GM12864 (cell line): ENCODE measurements at regions not wholly inside any gene's neighbourhood (a gene's known extent, or its start where the extent isn't known, plus 50 kb on each side); places are given as distances from the start of the nearest gene placed in this dataset.

Experiments
- DNase-seq: peaks from one replicate; pipeline ENCODE4 v3.0.0-alpha.2; 2011; ENCODE audit warnings: low read depth
- H3K4me3 ChIP-seq: 2 replicates; pipeline ENCODE4 v1.5.1; 2011; ENCODE audit warnings: mild to moderate bottlenecking, low read depth, low read length, control low read depth
- CTCF ChIP-seq: IDR thresholded peaks from 2 replicates; pipeline ENCODE4 v1.5.1; 2011; ENCODE audit warnings: low read depth, mild to moderate bottlenecking, moderate library complexity, low read length, control low read depth, inconsistent platforms; ENCODE audit errors: missing control alignments

GRCh38 chr5:171659896-171660295 lies 125.7 kb upstream of the SMIM23 start:
- H3K4me3 ChIP-seq: no peak overlapping the region
- no peak for DNase-seq
- no peak for TF ChIP-seq CTCF

GRCh38 chr5:171660434-171660833 lies 125.2 kb upstream of the SMIM23 start:
- no peak overlapping the region for H3K4me3 ChIP-seq
- DNase-seq: no peak
- TF ChIP-seq CTCF: no peak

- H3K4me3 ChIP-seq: no peak overlapping the region
- no peak for TF ChIP-seq CTCF
- no peak for DNase-seq
Measured at GRCh38 chr5:171661143-171661542, 124.5 kb upstream of the SMIM23 start.

DNA sequence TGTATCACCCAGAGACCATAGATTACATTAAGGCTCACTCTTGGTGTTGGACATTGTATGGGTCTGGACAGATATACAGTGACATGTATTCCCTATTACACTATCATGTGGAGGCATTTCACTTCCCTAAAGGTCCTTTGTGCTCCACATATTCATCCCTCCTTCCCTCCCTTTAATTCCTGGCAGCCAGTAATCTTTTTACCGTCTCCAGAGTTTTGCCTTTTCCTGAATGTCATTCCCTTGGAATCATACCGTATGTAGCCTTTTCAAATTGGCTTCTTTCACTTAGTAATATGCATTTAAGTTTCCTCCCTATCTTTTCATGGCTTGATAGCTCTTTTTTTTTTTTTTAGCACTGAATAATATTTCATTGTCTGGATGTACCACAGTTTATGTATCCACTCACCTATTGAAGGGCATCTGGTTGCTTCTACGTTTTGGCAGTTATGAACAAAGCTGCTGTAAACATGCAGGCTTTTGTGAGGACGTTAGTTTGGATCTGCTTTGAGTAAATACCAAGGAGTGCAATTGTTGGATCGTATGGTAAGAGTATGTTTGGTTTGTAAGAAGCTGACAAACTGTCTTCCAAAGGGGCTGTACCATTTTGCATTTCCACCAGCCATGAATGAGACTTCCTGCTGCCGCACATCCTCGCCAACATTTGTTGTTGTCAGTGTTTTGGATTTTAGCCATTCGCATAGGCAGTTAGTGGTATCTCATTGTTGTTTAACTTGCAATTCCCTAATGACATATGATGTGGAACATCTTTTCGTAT lies 122.1 kb upstream of the SMIM23 start:
- DNase-seq: no peak
- TF ChIP-seq CTCF: no peak
- no peak overlapping the region for H3K4me3 ChIP-seq

- DNase-seq: no peak
- TF ChIP-seq CTCF: no peak
- H3K4me3 ChIP-seq: no peak overlapping the region
Measured at GRCh38 chr5:171664489-171664888, 121.1 kb upstream of the SMIM23 start.

- DNase-seq: no peak
- TF ChIP-seq CTCF: no peak
- no peak overlapping the region for H3K4me3 ChIP-seq
Measured at GRCh38 chr5:171666815-171667214, 118.8 kb upstream of the SMIM23 start.
